ENCODE measurements at regions not wholly inside any gene's neighbourhood (a gene's known extent, or its start where the extent isn't known, plus 50 kb on each side); places are given as distances from the start of the nearest gene placed in this dataset.

DNA sequence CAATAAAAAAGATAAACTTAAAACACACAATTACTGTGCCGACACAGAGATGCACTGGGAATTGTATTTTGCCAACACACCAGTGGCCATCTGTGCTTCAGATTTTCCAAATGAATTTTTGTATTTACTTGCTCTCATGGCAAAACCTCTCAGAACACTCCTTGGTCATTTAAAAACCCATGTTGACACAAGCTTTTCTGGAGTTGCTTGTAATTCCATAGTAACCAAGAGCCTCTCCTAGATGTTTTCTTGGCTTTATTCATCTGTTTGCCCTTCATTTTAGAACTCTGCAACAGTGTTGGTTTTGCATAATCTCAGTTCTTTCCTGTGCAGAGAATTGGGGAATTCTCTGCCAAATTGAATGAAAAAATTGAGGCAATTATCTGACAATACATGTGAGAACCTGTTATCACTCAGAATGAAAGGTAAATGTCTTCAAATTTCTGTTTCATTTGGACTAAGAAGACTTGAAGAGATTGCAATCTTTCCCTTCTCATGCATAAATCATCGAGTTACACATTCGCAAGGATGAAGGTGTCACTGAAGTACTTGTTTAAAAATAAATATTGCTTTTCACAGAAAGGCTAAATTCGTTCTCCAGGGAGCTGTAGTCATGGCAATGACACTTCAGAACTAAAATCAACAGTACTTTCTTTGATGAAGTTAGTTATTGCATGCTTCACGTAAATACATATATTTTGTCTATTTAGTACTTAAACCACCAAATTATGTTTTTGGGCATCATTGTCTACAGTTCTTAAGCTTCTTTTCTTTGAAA, 301.8 kb upstream of the CTSO start:
- TF ChIP-seq, protein P1, sequence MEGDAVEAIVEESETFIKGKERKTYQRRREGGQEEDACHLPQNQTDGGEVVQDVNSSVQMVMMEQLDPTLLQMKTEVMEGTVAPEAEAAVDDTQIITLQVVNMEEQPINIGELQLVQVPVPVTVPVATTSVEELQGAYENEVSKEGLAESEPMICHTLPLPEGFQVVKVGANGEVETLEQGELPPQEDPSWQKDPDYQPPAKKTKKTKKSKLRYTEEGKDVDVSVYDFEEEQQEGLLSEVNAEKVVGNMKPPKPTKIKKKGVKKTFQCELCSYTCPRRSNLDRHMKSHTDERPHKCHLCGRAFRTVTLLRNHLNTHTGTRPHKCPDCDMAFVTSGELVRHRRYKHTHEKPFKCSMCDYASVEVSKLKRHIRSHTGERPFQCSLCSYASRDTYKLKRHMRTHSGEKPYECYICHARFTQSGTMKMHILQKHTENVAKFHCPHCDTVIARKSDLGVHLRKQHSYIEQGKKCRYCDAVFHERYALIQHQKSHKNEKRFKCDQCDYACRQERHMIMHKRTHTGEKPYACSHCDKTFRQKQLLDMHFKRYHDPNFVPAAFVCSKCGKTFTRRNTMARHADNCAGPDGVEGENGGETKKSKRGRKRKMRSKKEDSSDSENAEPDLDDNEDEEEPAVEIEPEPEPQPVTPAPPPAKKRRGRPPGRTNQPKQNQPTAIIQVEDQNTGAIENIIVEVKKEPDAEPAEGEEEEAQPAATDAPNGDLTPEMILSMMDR (IDR thresholded peaks at IDR 0.05) = no peak
- no peak for TF ChIP-seq EZH2 (IDR thresholded peaks at IDR 0.05; ENCODE audit: borderline replicate concordance, insufficient read depth, low read depth, low read length, poor library complexity, severe bottlenecking)

Measured in B cell (primary cell).